Keratinocyte (primary cell): ENCODE measurements at regions not wholly inside any gene's neighbourhood (a gene's known extent, or its start where the extent isn't known, plus 50 kb on each side); places are given as distances from the start of the nearest gene placed in this dataset.
A peak's percentile ranks its signal among the peaks of the same experiment; 100 is the strongest.

Experiments used
- DNase-seq: peaks from one replicate; pipeline ENCODE4 v3.0.0-alpha.2; 2011; ENCODE audit warnings: low read depth, missing footprints, low spot score
- FAIRE-seq: peaks from 2 replicates; lab custom pipeline; 2011; peaks lifted over from hg19 to GRCh38; lab: Jason Lieb, UNC
- H2AFZ ChIP-seq: 2 replicates; pipeline ENCODE4 v1.6.0; 2012; ENCODE audit warnings: low read length, control low read depth, inconsistent platforms; ENCODE audit not compliant: control insufficient read depth
- H3K27ac ChIP-seq: 2 replicates; pipeline ENCODE4 v1.5.1; 2011; ENCODE audit warnings: low read length; ENCODE audit not compliant: control insufficient read depth, insufficient read depth
- H3K27me3 ChIP-seq: 3 replicates; pipeline ENCODE4 v1.6.0; 2011; ENCODE audit warnings: low read length; ENCODE audit not compliant: control insufficient read depth, insufficient read depth; ENCODE audit errors: extremely low read depth
- H3K36me3 ChIP-seq, 2 experiments: 2 replicates in 1 of 2; 3 replicates in 1 of 2; pipeline ENCODE4 v1.5.1; 2011; ENCODE audit warnings: low read length in 2 of 2, mild to moderate bottlenecking in 1 of 2; ENCODE audit not compliant: control insufficient read depth in 2 of 2, insufficient read depth in 2 of 2; ENCODE audit errors: extremely low read depth in 1 of 2
- H3K4me1 ChIP-seq: 3 replicates; pipeline ENCODE4 v1.5.1; 2011; ENCODE audit warnings: low read length; ENCODE audit not compliant: control insufficient read depth, insufficient read depth; ENCODE audit errors: extremely low read depth
- H3K4me2 ChIP-seq: 3 replicates; pipeline ENCODE4 v1.6.0; 2011; ENCODE audit warnings: low read depth, low read length; ENCODE audit not compliant: control insufficient read depth, insufficient read depth; ENCODE audit errors: extremely low read depth
- H3K4me3 ChIP-seq, 3 experiments: fragments of 200-600 bp in 1 of 3; sonication (generic) in 1 of 3; 2 replicates in 2 of 3; 3 replicates in 1 of 3; pipeline ENCODE4 v1.5.1; 2011 to 2016; ENCODE audit warnings: low read length in 3 of 3, mild to moderate bottlenecking in 3 of 3, control low read depth in 2 of 3, inconsistent platforms in 1 of 3, low read depth in 1 of 3, mixed read lengths in 1 of 3, mixed run types in 1 of 3, moderate library complexity in 1 of 3; ENCODE audit not compliant: control insufficient read depth in 2 of 3, insufficient read depth in 2 of 3; ENCODE audit errors: extremely low read depth in 1 of 3
- H3K79me2 ChIP-seq: 2 replicates; pipeline ENCODE4 v1.6.0; 2012; ENCODE audit warnings: low read length; ENCODE audit not compliant: control insufficient read depth, insufficient read depth
- H3K9ac ChIP-seq: 3 replicates; pipeline ENCODE4 v1.6.0; 2011; ENCODE audit warnings: low read length; ENCODE audit not compliant: control insufficient read depth, insufficient read depth; ENCODE audit errors: extremely low read depth
- H3K9me1 ChIP-seq: 3 replicates; pipeline ENCODE4 v1.6.0; 2011; ENCODE audit warnings: low read length; ENCODE audit not compliant: control insufficient read depth, insufficient read depth; ENCODE audit errors: extremely low read depth
- H3K9me3 ChIP-seq: 2 replicates; pipeline ENCODE4 v1.5.1; 2012; ENCODE audit warnings: low read depth, low read length; ENCODE audit not compliant: control insufficient read depth
- H4K20me1 ChIP-seq: 3 replicates; pipeline ENCODE4 v1.6.0; 2011; ENCODE audit warnings: low read length; ENCODE audit not compliant: control insufficient read depth, insufficient read depth; ENCODE audit errors: extremely low read depth
- EZH2 ChIP-seq: IDR thresholded peaks from one replicate; pipeline ENCODE4 v1.6.1; 2012; ENCODE audit warnings: inconsistent platforms, mild to moderate bottlenecking, low read length, moderate library complexity
- dilution Hi-C: fragments of 300-500 bp; cut with MboI; formaldehyde crosslinking; loops from one replicate; pipeline ENCODE4 v1.7.0; 2020; ENCODE audit warnings: low sequenced_read_pairs; ENCODE audit not compliant: extremely low pct_ligation_motif_present
- TF ChIP-seq, protein P1 (sequence below), 3 experiments: IDR thresholded peaks in 1 of 3; conservative IDR thresholded peaks in 1 of 3; optimal IDR thresholded peaks in 1 of 3; 2 replicates in 2 of 3; 3 replicates in 1 of 3; pipeline versions ENCODE3 to v1.5.1; 2011; ENCODE audit warnings: low read length in 3 of 3, mild to moderate bottlenecking in 3 of 3, moderate library complexity in 2 of 3, control low read depth in 1 of 3, inconsistent platforms in 1 of 3; ENCODE audit not compliant: insufficient read depth in 2 of 3; ENCODE audit errors: extremely low read depth in 1 of 3

DNA sequence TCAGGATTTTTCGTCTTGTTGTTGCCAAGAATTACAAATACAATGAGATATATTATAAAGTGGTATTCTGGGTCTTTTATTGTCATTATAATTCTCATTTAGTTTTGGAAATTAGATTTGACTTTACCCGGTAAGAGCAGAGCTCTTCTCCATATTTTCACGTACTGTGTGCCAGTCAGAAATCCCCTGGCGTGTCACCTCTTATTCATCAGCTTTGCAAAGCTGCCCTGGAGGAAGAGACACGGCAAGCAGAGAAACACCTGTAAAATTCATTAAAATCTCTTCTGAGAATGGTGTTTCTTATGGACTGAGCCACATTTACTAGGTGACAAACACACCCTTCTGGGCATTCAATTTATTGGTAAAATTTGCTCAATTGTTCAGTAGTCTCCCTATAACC is 440.4 kb downstream of the HINT1 start:
- no peak overlapping the region for H3K9ac ChIP-seq
- no peaks in the 10 kb centered on the region for H3K9me1 ChIP-seq
- H3K27me3 ChIP-seq = no peaks in the 10 kb centered on the region
- no peaks in the 10 kb centered on the region for H3K4me1 ChIP-seq
- H3K27ac ChIP-seq = no peak overlapping the region
- dilution Hi-C loops = no loop called here
- DNase-seq = no peak
- H4K20me1 ChIP-seq = no peaks in the 10 kb centered on the region
- H2AFZ ChIP-seq = peak overlapping the region; percentile 61
- H3K4me2 ChIP-seq = no peak overlapping the region
- no peak for FAIRE-seq
- H3K9me3 ChIP-seq = no peaks in the 10 kb centered on the region
- H3K4me3 ChIP-seq = no peak overlapping the region
- H3K79me2 ChIP-seq = no peaks in the 10 kb centered on the region
- no peaks in the 10 kb centered on the region for H3K36me3 ChIP-seq
- TF ChIP-seq, protein P1, sequence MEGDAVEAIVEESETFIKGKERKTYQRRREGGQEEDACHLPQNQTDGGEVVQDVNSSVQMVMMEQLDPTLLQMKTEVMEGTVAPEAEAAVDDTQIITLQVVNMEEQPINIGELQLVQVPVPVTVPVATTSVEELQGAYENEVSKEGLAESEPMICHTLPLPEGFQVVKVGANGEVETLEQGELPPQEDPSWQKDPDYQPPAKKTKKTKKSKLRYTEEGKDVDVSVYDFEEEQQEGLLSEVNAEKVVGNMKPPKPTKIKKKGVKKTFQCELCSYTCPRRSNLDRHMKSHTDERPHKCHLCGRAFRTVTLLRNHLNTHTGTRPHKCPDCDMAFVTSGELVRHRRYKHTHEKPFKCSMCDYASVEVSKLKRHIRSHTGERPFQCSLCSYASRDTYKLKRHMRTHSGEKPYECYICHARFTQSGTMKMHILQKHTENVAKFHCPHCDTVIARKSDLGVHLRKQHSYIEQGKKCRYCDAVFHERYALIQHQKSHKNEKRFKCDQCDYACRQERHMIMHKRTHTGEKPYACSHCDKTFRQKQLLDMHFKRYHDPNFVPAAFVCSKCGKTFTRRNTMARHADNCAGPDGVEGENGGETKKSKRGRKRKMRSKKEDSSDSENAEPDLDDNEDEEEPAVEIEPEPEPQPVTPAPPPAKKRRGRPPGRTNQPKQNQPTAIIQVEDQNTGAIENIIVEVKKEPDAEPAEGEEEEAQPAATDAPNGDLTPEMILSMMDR (optimal IDR thresholded peaks at IDR 0.05 in 1 of 3, IDR thresholded peaks at IDR 0.05 in 1 of 3, conservative IDR thresholded peaks at IDR 0.05 in 1 of 3; ENCODE audit: extremely low read depth in 1 of 3, insufficient read depth in 2 of 3, low read length in 3 of 3) = no peak
- no peak for TF ChIP-seq EZH2

DNA sequence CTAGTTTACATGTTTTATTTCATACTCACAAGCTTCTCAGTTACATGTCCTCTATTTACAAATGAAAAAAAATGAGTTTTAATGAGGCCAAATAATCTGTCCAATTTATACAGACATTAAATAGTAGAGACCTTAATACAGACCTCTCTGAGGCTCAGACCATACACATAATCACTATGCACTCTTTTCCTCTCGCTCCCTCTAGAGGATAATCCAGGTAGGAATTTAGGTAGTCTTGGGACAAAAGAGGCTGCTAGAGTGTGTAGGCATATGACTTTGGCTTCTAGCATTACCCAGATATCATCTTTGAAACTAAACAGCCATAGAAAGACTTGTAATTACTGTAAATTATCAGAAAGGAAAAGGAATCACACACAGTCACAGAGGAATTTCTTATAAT is 444.7 kb downstream of the HINT1 start:
- H3K36me3 ChIP-seq = no peaks in the 10 kb centered on the region
- H3K9ac ChIP-seq = no peak overlapping the region
- H3K9me3 ChIP-seq = no peaks in the 10 kb centered on the region
- no peaks in the 10 kb centered on the region for H3K79me2 ChIP-seq
- H3K9me1 ChIP-seq = no peaks in the 10 kb centered on the region
- no peaks in the 10 kb centered on the region for H4K20me1 ChIP-seq
- H3K4me2 ChIP-seq = no peak overlapping the region
- no peak for TF ChIP-seq EZH2
- TF ChIP-seq, protein P1 (optimal IDR thresholded peaks at IDR 0.05 in 1 of 3, IDR thresholded peaks at IDR 0.05 in 1 of 3, conservative IDR thresholded peaks at IDR 0.05 in 1 of 3; ENCODE audit: extremely low read depth in 1 of 3, insufficient read depth in 2 of 3, low read length in 3 of 3) = peak in 2 of 3 experiments; percentile 59 to 67
- H3K4me3 ChIP-seq = no peak overlapping the region
- DNase-seq (no peak), FAIRE-seq (peak; percentile 67)
- no peak overlapping the region for H3K27ac ChIP-seq
- dilution Hi-C loops = no loop called here
- H2AFZ ChIP-seq = no peak overlapping the region
- H3K4me1 ChIP-seq = no peaks in the 10 kb centered on the region
- no peaks in the 10 kb centered on the region for H3K27me3 ChIP-seq
